Heart left ventricle (tissue), 16 donors: ENCODE measurements at regions not wholly inside any gene's neighbourhood (a gene's known extent, or its start where the extent isn't known, plus 50 kb on each side); places are given as distances from the start of the nearest gene placed in this dataset.

ENCODE experiments used
- ATAC-seq, 4 donors: fragments of 200-7000 bp; cut with Tn5 transposase; one replicate each; pipeline ENCODE4 v1.9.1; 2020 to 2022; ENCODE audit warnings: moderate library complexity in 4 of 4, mild to moderate bottlenecking in 3 of 4, moderate number of reproducible peaks in 1 of 4
- DNase-seq, 5 donors: peaks; one replicate each; pipeline ENCODE4 v3.0.0-alpha.2; 2020
- H3K27ac ChIP-seq, 12 donors: fragments of 200-600 bp; sonication (generic) in 4 of 12; one replicate each; pipeline versions ENCODE4 v1.5.0 to v1.8.0; 2016 to 2022; ENCODE audit warnings: mild to moderate bottlenecking in 2 of 12
- H3K27me3 ChIP-seq, 9 donors: fragments of 200-600 bp; sonication (generic) in 2 of 9; one replicate each; pipeline versions ENCODE4 v1.5.1 to v1.8.0; 2016 to 2022; ENCODE audit warnings: mild to moderate bottlenecking in 3 of 9
- H3K36me3 ChIP-seq, 9 donors: fragments of 200-600 bp; sonication (generic) in 2 of 9; one replicate each; pipeline versions ENCODE4 v1.5.0 to v1.8.0; 2018 to 2022; ENCODE audit warnings: mild to moderate bottlenecking in 2 of 9
- H3K4me1 ChIP-seq, 12 donors: fragments of 200-600 bp; sonication (generic) in 4 of 12; one replicate each; pipeline versions ENCODE4 v1.5.0 to v1.8.0; 2016 to 2022; ENCODE audit warnings: mild to moderate bottlenecking in 3 of 12
- H3K4me3 ChIP-seq, 12 donors: fragments of 200-600 bp; sonication (generic) in 4 of 12; one replicate each; pipeline versions ENCODE4 v1.5.0 to v1.8.0; 2017 to 2022; ENCODE audit warnings: mild to moderate bottlenecking in 9 of 12, moderate library complexity in 4 of 12
- H3K9me3 ChIP-seq, 12 donors: fragments of 200-600 bp; sonication (generic) in 4 of 12; one replicate each; pipeline versions ENCODE4 v1.5.0 to v1.8.0; 2016 to 2022; ENCODE audit warnings: mild to moderate bottlenecking in 1 of 12
- POLR2A ChIP-seq, 2 donors: fragments of 450-650 bp; IDR thresholded peaks; one replicate each; pipeline ENCODE4 v1.6.1; 2017; ENCODE audit warnings: antibody characterized with exemption in 2 of 2, mild to moderate bottlenecking in 2 of 2, moderate library complexity in 2 of 2
- WGBS, 4 donors: extraction: QIAGEN DNeasy Blood & Tissue Kit in 2 of 4; methylation state at CpG; one replicate each; pipeline versions ENCODE4 v1.1.5 to v1.1.7; 2013 to 2018; 5-methylcytosine and 5-hydroxymethylcytosine counted together
- intact Hi-C, 10 donors: fragments of 100-400 bp; cut with DNase I; formaldehyde crosslinking; loops; one replicate each; pipeline versions ENCODE4 v1.11.1 to v1.14.2; 2022
- TF ChIP-seq, protein P1 (sequence below), 12 donors: fragments of 200-600 bp; sonication (generic) in 4 of 12; IDR thresholded peaks; one replicate each; pipeline versions ENCODE4 v1.5.0 to v1.8.0; 2018 to 2022; ENCODE audit warnings: antibody characterized with exemption in 12 of 12, mild to moderate bottlenecking in 5 of 12
- donor health status: ischemic (EF 13 %, LVEDD 7.1; RV severe dilation, severe dysfunction).
- donor health status: healthy with polysubstance abuse.
- donor health status: DM: no; HTN: yes; CAD: no.
- donor health status: DM: no; HTN: no; CAD: no.
- donor health status: ischemic (EF 25% LVEDD 6.9; RV normal size, moderate dysfunction).
- donor health status: ischemic (EF 25% LVEDD 5.7; RV mildly dilated, moderate dysfunction).
- donor health status: healthy.
- donor health status: DM: yes; HTN: yes; CAD: no.
- donor health status: ischemic (EF 35%, LVEDD 5.7; RV mildly dilated, moderate dysfunction).
- donor health status: nonischemic (EF 11% LVEDD 7.7; RV severe dilation, severe dysfunction).
- donor health status: DM: yes; HTN: yes; CAD: no.
- donor health status: PGD.
- donor health status: ischemic (EF 29% LVEDD 5.4; RV normal size, mild dysfunction).
- donor health status: nonischemic (EF 23%, LVEDD 6.1; RV moderate dilation, normal function).

DNA sequence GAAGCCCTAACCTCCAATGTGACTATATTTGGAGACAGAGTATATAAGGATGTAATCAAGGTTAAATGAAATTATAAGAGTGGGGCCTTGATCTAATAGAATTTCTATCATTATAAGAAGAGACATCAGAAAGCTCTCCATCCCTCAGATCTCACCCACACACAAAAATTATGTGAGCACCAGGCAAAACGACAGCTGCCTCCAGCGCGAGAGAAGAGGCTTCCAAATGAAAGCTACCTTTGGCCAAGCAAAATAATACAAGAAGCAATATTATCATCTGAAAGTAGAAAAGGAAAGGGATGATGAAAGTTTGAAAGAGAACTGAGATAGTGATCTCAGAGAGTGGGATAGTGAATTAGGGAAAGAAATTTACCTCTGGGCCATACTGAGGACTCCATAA lies 1192.5 kb downstream of the NXPH1 start:
- no peak overlapping the region for H3K4me3 ChIP-seq
- 77 to 93% (median 85%) methylated on average over 3 of the region's 3 CpGs for WGBS, 4 donors
- H3K36me3 ChIP-seq: no peaks in the 10 kb centered on the region
- no peak overlapping the region for H3K27ac ChIP-seq
- peaks cover 0 to 4% (median 0%) of the 10 kb centered on the region in 12 donors for H3K9me3 ChIP-seq
- H3K4me1 ChIP-seq: no peaks in the 10 kb centered on the region
- no peak for TF ChIP-seq POLR2A (IDR thresholded peaks at IDR 0.05)
- intact Hi-C loops: no loop called here
- no peaks in the 10 kb centered on the region for H3K27me3 ChIP-seq
- ATAC-seq (no peak), DNase-seq (no peak)

DNA sequence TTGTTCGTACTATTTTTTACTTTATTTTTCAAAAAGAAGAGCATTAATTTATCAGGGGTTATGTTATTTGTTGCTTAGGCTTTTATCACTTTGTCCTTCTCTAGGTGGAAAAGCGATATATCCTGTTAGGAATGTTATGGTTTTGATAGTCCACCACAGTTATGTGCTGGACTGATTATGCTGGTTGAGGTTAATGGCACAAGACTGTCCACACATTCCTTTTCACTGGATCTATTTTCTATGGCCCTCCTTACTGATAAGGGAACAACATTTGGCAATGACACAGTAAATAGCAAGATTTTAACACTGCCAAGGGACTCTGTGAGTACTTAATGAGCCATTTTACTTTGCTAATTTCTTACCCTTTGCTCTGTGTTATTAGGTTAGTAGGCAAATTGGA lies 1212.3 kb downstream of the NXPH1 start:
- intact Hi-C loops: no loop called here
- Histone ChIP-seq H3K4me3 (no peak overlapping the region), H3K27me3 (no peaks in the 10 kb centered on the region), H3K9me3 (no peaks in the 10 kb centered on the region), H3K36me3 (no peaks in the 10 kb centered on the region), H3K4me1 (no peaks in the 10 kb centered on the region), H3K27ac (no peak overlapping the region)
- 59 to 72% (median 66%) methylated on average over 2 of the region's 2 CpGs for WGBS, 4 donors
- no peak for ATAC-seq
- no peak for TF ChIP-seq POLR2A (IDR thresholded peaks at IDR 0.05)
- TF ChIP-seq, protein P1, sequence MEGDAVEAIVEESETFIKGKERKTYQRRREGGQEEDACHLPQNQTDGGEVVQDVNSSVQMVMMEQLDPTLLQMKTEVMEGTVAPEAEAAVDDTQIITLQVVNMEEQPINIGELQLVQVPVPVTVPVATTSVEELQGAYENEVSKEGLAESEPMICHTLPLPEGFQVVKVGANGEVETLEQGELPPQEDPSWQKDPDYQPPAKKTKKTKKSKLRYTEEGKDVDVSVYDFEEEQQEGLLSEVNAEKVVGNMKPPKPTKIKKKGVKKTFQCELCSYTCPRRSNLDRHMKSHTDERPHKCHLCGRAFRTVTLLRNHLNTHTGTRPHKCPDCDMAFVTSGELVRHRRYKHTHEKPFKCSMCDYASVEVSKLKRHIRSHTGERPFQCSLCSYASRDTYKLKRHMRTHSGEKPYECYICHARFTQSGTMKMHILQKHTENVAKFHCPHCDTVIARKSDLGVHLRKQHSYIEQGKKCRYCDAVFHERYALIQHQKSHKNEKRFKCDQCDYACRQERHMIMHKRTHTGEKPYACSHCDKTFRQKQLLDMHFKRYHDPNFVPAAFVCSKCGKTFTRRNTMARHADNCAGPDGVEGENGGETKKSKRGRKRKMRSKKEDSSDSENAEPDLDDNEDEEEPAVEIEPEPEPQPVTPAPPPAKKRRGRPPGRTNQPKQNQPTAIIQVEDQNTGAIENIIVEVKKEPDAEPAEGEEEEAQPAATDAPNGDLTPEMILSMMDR (IDR thresholded peaks at IDR 0.05): no peak
- no peak for DNase-seq

DNA sequence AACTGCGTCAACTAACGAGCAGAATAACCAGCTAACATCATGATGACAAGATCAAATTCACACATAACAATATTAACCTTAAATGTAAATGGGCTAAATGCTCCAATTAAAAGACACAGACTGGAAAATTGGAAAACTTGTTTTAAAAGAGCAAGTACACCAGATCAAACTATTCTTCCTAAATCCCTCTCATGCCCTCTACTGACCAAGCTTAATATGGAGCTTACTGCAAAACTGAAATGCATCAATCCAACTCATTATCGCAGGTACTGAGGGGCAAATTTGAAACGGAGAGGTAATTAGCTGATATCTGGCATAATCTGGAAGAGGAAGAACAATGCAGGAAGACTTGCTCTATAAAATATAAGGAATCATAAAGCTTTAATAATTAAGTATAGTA lies 1223.8 kb downstream of the NXPH1 start:
- H3K27me3 ChIP-seq: no peaks in the 10 kb centered on the region
- H3K27ac ChIP-seq: no peak overlapping the region
- 78 to 84% (median 81%) methylated on average over 4 of the region's 4 CpGs for WGBS, 4 donors
- intact Hi-C loops: no loop called here
- H3K4me3 ChIP-seq: no peak overlapping the region
- ATAC-seq: no peak
- no peak for DNase-seq
- TF ChIP-seq, protein P1 (IDR thresholded peaks at IDR 0.05): no peak
- TF ChIP-seq POLR2A (IDR thresholded peaks at IDR 0.05): no peak
- no peaks in the 10 kb centered on the region for H3K36me3 ChIP-seq
- H3K9me3 ChIP-seq: peaks cover 0 to 20% (median 0%) of the 10 kb centered on the region in 12 donors
- H3K4me1 ChIP-seq: no peaks in the 10 kb centered on the region

GRCh38 chr7:9671979-9672917 lies 1238.8 kb downstream of the NXPH1 start:
- DNase-seq (no peak), ATAC-seq (no peak)
- Histone ChIP-seq H3K27me3 (no peaks in the 10 kb centered on the region), H3K27ac (no peak overlapping the region), H3K36me3 (no peaks in the 10 kb centered on the region), H3K4me1 (no peaks in the 10 kb centered on the region), H3K9me3 (peaks cover 0 to 3% (median 0%) of the 10 kb centered on the region in 12 donors), H3K4me3 (no peak overlapping the region)
- TF ChIP-seq, protein P1 (IDR thresholded peaks at IDR 0.05): no peak
- no peak for TF ChIP-seq POLR2A (IDR thresholded peaks at IDR 0.05)
- WGBS, 4 donors: 77 to 83% (median 80%) methylated on average over 7 of the region's 7 CpGs
- intact Hi-C loops: no loop called here
